HepG2 (cell line): ENCODE measurements at regions not wholly inside any gene's neighbourhood (a gene's known extent, or its start where the extent isn't known, plus 50 kb on each side); places are given as distances from the start of the nearest gene placed in this dataset.

ENCODE experiments used
- ATAC-seq: fragments of 200-7000 bp; cut with Tn5 transposase; 3 replicates; pipeline ENCODE4 v1.9.1; 2020; ENCODE audit warnings: mild to moderate bottlenecking, moderate library complexity
- BruUV-seq: library from RNA; stranded (reverse); fragments of 400-500 nt; replicated peaks from 2 replicates; lab custom pipeline; 2021; lab: Mats Ljungman, UMichigan
- CTCF ChIA-PET: fragments of 300-600 bp; formaldehyde crosslinking; extraction: SDS; loops from one replicate; lab custom pipeline; 2021; ENCODE audit warnings: low total read pairs, inconsistent platforms, low intra/inter-chr PET ratio; lab: Yijun Ruan, JAX
- POLR2A ChIA-PET: fragments of 350-600 bp; sonication (Branson Sonifier 250); formaldehyde crosslinking; loops from one replicate; lab custom pipeline; 2020; ENCODE audit warnings: antibody characterized with exemption, inconsistent platforms; lab: Yijun Ruan, JAX
- DNase-seq: peaks from one replicate; pipeline ENCODE4 v3.0.0-alpha.2; 2015; ENCODE audit warnings: low spot score
- FAIRE-seq: peaks from 3 replicates; lab custom pipeline; 2011; peaks lifted over from hg19 to GRCh38; lab: Jason Lieb, UNC
- H2AFZ ChIP-seq: one replicate; pipeline ENCODE4 v1.6.1; 2011; ENCODE audit warnings: low read length, inconsistent platforms
- H3K27ac ChIP-seq: fragments of 300-600 bp; 3 replicates; pipeline ENCODE4 v1.8.0; 2011; ENCODE audit warnings: mixed run types, mild to moderate bottlenecking, mixed read lengths, low read length, inconsistent platforms; ENCODE audit not compliant: insufficient read depth; ENCODE audit errors: extremely low read length
- H3K27me3 ChIP-seq, 2 experiments: fragments of 200-600 bp in 1 of 2; 2 replicates in 1 of 2; 3 replicates in 1 of 2; pipeline versions ENCODE4 v1.6.0 to v1.8.0; 2011; ENCODE audit warnings: low read length in 2 of 2, mild to moderate bottlenecking in 2 of 2, moderate library complexity in 2 of 2, inconsistent platforms in 1 of 2; ENCODE audit not compliant: insufficient read depth in 2 of 2, control insufficient read depth in 1 of 2
- H3K36me3 ChIP-seq, 2 experiments: fragments of 200-600 bp in 1 of 2; replicated peaks in 1 of 2; 2 replicates in 1 of 2; 3 replicates in 1 of 2; pipeline versions ENCODE4 v1.5.1 to v1.8.0; 2011; ENCODE audit warnings: low read length in 2 of 2, inconsistent platforms in 1 of 2; ENCODE audit not compliant: insufficient read depth in 2 of 2, control insufficient read depth in 1 of 2
- H3K4me1 ChIP-seq: 2 replicates; pipeline ENCODE4 v1.5.1; 2012; ENCODE audit warnings: low read length, inconsistent platforms; ENCODE audit not compliant: insufficient read depth
- H3K4me2 ChIP-seq: 2 replicates; pipeline ENCODE4 v1.6.0; 2011; ENCODE audit warnings: low read depth, low read length, inconsistent platforms
- H3K4me3 ChIP-seq, 3 experiments: fragments of 200-600 bp in 1 of 3; sonication (generic), shearing (Covaris generic) in 1 of 3; replicated peaks in 1 of 3; 2 replicates each; pipeline ENCODE4 v1.5.1; 2011 to 2016; ENCODE audit warnings: low read length in 3 of 3, inconsistent platforms in 2 of 3, low read depth in 2 of 3, mild to moderate bottlenecking in 2 of 3, control low read depth in 1 of 3, mixed read lengths in 1 of 3; ENCODE audit not compliant: insufficient read depth in 1 of 3
- H3K79me2 ChIP-seq: one replicate; pipeline ENCODE4 v1.6.1; 2011; ENCODE audit warnings: low read length, inconsistent platforms; ENCODE audit not compliant: insufficient read depth
- H3K9ac ChIP-seq: 2 replicates; pipeline ENCODE4 v1.6.0; 2011; ENCODE audit warnings: mild to moderate bottlenecking, low read depth, low read length, inconsistent platforms; ENCODE audit not compliant: insufficient read depth
- H3K9me3 ChIP-seq: 2 replicates; pipeline ENCODE4 v1.5.1; 2012; ENCODE audit warnings: mild to moderate bottlenecking, low read length
- H4K20me1 ChIP-seq: 2 replicates; pipeline ENCODE4 v1.6.0; 2011; ENCODE audit warnings: inconsistent platforms, mild to moderate bottlenecking, low read length, moderate library complexity; ENCODE audit not compliant: insufficient read depth
- ATF1 ChIP-seq: IDR thresholded peaks from 2 replicates; pipeline ENCODE4 v1.6.1; 2016; ENCODE audit warnings: mild to moderate bottlenecking, control low read depth
- ETV6 ChIP-seq: sonication (generic); formaldehyde crosslinking; conservative IDR thresholded peaks from 2 replicates; pipeline ENCODE4 v1.4.0; 2020; ENCODE audit warnings: missing genetic modification reagents
- NFIB ChIP-seq: sonication (generic); formaldehyde crosslinking; IDR thresholded peaks from 2 replicates; pipeline ENCODE4 v1.9.0; 2021; ENCODE audit warnings: missing genetic modification reagents, mild to moderate bottlenecking, borderline replicate concordance
- ZKSCAN1 ChIP-seq: fragments of 150-350 bp; IDR thresholded peaks from 2 replicates; pipeline ENCODE4 v1.6.1; 2014; ENCODE audit warnings: low read length
- ZNF296 ChIP-seq: sonication (generic); formaldehyde crosslinking; conservative IDR thresholded peaks from 2 replicates; pipeline ENCODE4 v1.5.0; 2020; ENCODE audit warnings: mild to moderate bottlenecking, missing genetic modification reagents
- WGBS: methylation state at CpG from one replicate; pipeline ENCODE4 v1.1.6; 2017; ENCODE audit warnings: low lambda C conversion rate; 5-methylcytosine and 5-hydroxymethylcytosine counted together
- in situ Hi-C: cut with HindIII; loops from 2 replicates; pipeline ENCODE4 v1.10.0; 2017; ENCODE audit warnings: low pct_unique_long_range_greater_than_20kb; ENCODE audit not compliant: extremely low pct_ligation_motif_present
- intact Hi-C: fragments of 100-400 bp; cut with micrococcal nuclease; formaldehyde crosslinking; loops from one replicate; pipeline ENCODE4 v1.10.0; 2022; ENCODE audit not compliant: unreplicated experiment
- TF ChIP-seq, protein P1 (sequence below): sonication (generic); formaldehyde crosslinking; IDR thresholded peaks from 2 replicates; pipeline ENCODE4 v1.8.0; 2022; ENCODE audit warnings: missing genetic modification reagents, mild to moderate bottlenecking, borderline replicate concordance
- TF ChIP-seq, protein P2 (sequence below): IDR thresholded peaks from 2 replicates; pipeline ENCODE4 v1.6.1; 2016; ENCODE audit warnings: low read depth
- TF ChIP-seq, protein P3 (sequence below): sonication (generic); formaldehyde crosslinking; IDR thresholded peaks from 2 replicates; pipeline ENCODE4 v1.5.1; 2020; ENCODE audit warnings: mild to moderate bottlenecking, missing genetic modification reagents
- TF ChIP-seq, protein P4 (sequence below): sonication (generic); formaldehyde crosslinking; IDR thresholded peaks from 2 replicates; pipeline ENCODE4 v1.4.0; 2020; ENCODE audit warnings: missing genetic modification reagents
- TF ChIP-seq, protein P5 (sequence below): sonication (generic); formaldehyde crosslinking; IDR thresholded peaks from 2 replicates; pipeline ENCODE4 v1.5.0; 2020; ENCODE audit warnings: missing genetic modification reagents
- TF ChIP-seq, protein P6 (sequence below): sonication (generic); formaldehyde crosslinking; IDR thresholded peaks from 2 replicates; pipeline ENCODE4 v1.4.0; 2020; ENCODE audit warnings: missing genetic modification reagents
- TF ChIP-seq, protein P7 (sequence below): sonication (generic); formaldehyde crosslinking; IDR thresholded peaks from 2 replicates; pipeline ENCODE4 v1.4.0; 2020; ENCODE audit warnings: low read depth, missing genetic modification reagents

DNA sequence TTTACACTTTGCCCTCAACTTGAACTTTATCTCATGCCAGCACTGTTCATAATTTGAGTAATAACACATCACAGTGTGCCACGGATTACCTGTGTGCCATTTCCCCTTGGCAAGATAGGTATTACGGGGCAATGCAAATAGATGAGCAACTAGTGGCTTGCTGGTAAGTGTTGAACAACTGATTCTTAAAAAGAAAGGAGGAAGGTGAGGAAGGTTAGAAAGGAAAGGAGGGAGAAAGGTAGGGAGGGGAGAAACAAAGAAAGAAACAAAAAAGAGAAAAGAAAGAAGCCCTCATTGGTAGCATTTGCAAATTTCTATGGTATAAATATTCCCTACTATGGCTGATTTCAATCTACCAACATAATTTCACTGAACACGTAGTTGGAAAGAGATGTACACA is 118.2 kb upstream of the OLIG2 start:
- under 1% methylated on average over 3 of the region's 3 CpGs for WGBS
- ChIA-PET POLR2A (no interaction called here), CTCF (no interaction called here)
- no peaks in the 10 kb centered on the region for H3K27me3 ChIP-seq
- no peaks in the 10 kb centered on the region for H3K36me3 ChIP-seq
- intact Hi-C loops (no loop called here), in situ Hi-C loops (no loop called here)
- H3K4me2 ChIP-seq, result no peak overlapping the region
- H3K4me1 ChIP-seq, result no peaks in the 10 kb centered on the region
- no TSS peak for BruUV-seq
- H3K4me3 ChIP-seq, result no peak overlapping the region
- no peak overlapping the region for H2AFZ ChIP-seq
- FAIRE-seq (no peak), DNase-seq (no peak), ATAC-seq (no peak)
- no peaks in the 10 kb centered on the region for H3K79me2 ChIP-seq
- H3K9ac ChIP-seq, result no peak overlapping the region
- H3K27ac ChIP-seq, result no peak overlapping the region
- no peaks in the 10 kb centered on the region for H3K9me3 ChIP-seq
- H4K20me1 ChIP-seq, result no peaks in the 10 kb centered on the region
- TF ChIP-seq, protein P1, sequence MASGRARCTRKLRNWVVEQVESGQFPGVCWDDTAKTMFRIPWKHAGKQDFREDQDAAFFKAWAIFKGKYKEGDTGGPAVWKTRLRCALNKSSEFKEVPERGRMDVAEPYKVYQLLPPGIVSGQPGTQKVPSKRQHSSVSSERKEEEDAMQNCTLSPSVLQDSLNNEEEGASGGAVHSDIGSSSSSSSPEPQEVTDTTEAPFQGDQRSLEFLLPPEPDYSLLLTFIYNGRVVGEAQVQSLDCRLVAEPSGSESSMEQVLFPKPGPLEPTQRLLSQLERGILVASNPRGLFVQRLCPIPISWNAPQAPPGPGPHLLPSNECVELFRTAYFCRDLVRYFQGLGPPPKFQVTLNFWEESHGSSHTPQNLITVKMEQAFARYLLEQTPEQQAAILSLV, result no peak
- TF ChIP-seq NFIB (CRISPR knock-in tag) (no peak), ATF1 (CRISPR knock-in tag) (no peak), ETV6 (CRISPR knock-in tag) (no peak), ZNF296 (CRISPR knock-in tag) (no peak), ZKSCAN1 (no peak)
- TF ChIP-seq, protein P2, sequence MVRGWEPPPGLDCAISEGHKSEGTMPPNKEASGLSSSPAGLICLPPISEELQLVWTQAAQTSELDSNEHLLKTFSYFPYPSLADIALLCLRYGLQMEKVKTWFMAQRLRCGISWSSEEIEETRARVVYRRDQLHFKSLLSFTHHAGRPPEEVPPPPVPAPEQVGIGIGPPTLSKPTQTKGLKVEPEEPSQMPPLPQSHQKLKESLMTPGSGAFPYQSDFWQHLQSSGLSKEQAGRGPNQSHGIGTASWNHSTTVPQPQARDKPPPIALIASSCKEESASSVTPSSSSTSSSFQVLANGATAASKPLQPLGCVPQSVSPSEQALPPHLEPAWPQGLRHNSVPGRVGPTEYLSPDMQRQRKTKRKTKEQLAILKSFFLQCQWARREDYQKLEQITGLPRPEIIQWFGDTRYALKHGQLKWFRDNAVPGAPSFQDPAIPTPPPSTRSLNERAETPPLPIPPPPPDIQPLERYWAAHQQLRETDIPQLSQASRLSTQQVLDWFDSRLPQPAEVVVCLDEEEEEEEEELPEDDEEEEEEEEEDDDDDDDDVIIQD (CRISPR knock-in tag), result no peak
- TF ChIP-seq, protein P3, sequence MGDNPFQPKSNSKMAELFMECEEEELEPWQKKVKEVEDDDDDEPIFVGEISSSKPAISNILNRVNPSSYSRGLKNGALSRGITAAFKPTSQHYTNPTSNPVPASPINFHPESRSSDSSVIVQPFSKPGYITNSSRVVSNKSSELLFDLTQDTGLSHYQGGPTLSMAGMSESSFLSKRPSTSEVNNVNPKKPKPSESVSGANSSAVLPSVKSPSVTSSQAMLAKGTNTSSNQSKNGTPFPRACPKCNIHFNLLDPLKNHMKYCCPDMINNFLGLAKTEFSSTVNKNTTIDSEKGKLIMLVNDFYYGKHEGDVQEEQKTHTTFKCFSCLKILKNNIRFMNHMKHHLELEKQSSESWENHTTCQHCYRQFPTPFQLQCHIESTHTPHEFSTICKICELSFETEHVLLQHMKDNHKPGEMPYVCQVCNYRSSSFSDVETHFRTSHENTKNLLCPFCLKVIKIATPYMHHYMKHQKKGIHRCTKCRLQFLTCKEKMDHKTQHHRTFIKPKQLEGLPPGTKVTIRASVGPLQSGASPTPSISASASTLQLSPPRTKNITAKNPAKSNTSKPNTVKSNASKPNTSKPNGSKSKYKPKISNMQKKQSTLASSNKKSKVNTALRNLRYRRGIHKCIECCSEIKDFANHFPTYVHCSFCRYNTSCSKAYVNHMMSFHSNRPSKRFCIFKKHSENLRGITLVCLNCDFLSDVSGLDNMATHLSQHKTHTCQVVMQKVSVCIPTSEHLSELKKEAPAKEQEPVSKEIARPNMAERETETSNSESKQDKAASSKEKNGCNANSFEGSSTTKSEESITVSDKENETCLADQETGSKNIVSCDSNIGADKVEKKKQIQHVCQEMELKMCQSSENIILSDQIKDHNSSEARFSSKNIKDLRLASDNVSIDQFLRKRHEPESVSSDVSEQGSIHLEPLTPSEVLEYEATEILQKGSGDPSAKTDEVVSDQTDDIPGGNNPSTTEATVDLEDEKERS (CRISPR knock-in tag), result no peak
- TF ChIP-seq, protein P4, sequence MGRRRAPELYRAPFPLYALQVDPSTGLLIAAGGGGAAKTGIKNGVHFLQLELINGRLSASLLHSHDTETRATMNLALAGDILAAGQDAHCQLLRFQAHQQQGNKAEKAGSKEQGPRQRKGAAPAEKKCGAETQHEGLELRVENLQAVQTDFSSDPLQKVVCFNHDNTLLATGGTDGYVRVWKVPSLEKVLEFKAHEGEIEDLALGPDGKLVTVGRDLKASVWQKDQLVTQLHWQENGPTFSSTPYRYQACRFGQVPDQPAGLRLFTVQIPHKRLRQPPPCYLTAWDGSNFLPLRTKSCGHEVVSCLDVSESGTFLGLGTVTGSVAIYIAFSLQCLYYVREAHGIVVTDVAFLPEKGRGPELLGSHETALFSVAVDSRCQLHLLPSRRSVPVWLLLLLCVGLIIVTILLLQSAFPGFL (CRISPR knock-in tag), result no peak
- TF ChIP-seq, protein P5, sequence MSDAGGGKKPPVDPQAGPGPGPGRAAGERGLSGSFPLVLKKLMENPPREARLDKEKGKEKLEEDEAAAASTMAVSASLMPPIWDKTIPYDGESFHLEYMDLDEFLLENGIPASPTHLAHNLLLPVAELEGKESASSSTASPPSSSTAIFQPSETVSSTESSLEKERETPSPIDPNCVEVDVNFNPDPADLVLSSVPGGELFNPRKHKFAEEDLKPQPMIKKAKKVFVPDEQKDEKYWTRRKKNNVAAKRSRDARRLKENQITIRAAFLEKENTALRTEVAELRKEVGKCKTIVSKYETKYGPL (CRISPR knock-in tag), result no peak
- TF ChIP-seq, protein P6, sequence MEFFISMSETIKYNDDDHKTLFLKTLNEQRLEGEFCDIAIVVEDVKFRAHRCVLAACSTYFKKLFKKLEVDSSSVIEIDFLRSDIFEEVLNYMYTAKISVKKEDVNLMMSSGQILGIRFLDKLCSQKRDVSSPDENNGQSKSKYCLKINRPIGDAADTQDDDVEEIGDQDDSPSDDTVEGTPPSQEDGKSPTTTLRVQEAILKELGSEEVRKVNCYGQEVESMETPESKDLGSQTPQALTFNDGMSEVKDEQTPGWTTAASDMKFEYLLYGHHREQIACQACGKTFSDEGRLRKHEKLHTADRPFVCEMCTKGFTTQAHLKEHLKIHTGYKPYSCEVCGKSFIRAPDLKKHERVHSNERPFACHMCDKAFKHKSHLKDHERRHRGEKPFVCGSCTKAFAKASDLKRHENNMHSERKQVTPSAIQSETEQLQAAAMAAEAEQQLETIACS, result no peak
- TF ChIP-seq, protein P7, sequence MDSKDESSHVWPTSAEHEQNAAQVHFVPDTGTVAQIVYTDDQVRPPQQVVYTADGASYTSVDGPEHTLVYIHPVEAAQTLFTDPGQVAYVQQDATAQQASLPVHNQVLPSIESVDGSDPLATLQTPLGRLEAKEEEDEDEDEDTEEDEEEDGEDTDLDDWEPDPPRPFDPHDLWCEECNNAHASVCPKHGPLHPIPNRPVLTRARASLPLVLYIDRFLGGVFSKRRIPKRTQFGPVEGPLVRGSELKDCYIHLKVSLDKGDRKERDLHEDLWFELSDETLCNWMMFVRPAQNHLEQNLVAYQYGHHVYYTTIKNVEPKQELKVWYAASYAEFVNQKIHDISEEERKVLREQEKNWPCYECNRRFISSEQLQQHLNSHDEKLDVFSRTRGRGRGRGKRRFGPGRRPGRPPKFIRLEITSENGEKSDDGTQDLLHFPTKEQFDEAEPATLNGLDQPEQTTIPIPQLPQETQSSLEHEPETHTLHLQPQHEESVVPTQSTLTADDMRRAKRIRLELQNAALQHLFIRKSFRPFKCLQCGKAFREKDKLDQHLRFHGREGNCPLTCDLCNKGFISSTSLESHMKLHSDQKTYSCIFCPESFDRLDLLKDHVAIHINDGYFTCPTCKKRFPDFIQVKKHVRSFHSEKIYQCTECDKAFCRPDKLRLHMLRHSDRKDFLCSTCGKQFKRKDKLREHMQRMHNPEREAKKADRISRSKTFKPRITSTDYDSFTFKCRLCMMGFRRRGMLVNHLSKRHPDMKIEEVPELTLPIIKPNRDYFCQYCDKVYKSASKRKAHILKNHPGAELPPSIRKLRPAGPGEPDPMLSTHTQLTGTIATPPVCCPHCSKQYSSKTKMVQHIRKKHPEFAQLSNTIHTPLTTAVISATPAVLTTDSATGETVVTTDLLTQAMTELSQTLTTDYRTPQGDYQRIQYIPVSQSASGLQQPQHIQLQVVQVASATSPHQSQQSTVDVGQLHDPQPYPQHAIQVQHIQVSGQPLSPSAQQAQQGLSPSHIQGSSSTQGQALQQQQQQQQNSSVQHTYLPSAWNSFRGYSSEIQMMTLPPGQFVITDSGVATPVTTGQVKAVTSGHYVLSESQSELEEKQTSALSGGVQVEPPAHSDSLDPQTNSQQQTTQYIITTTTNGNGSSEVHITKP (CRISPR knock-in tag), result no peak
